Tibial nerve (tissue), 4 donors: ENCODE measurements at regions not wholly inside any gene's neighbourhood (a gene's known extent, or its start where the extent isn't known, plus 50 kb on each side); places are given as distances from the start of the nearest gene placed in this dataset.

Experiments used
- EP300 ChIP-seq, 2 donors: sonication (generic); formaldehyde crosslinking; IDR thresholded peaks; one replicate each; pipeline ENCODE4 v1.6.1; 2017; ENCODE audit warnings: antibody characterized with exemption in 2 of 2, mild to moderate bottlenecking in 1 of 2
- POLR2A ChIP-seq, 2 donors: fragments of 450-650 bp; IDR thresholded peaks; one replicate each; pipeline ENCODE4 v1.6.1; 2017; ENCODE audit warnings: antibody characterized with exemption in 2 of 2, mild to moderate bottlenecking in 2 of 2, moderate library complexity in 2 of 2
- TF ChIP-seq, protein P1 (sequence below), 5 experiments: fragments of 200-600 bp in 3 of 5; fragments of 450-650 bp in 2 of 5; sonication (generic) in 3 of 5; IDR thresholded peaks; one replicate each; pipeline ENCODE4 v1.5.1; 2016 to 2019; ENCODE audit warnings: antibody characterized with exemption in 5 of 5, mild to moderate bottlenecking in 3 of 5, moderate library complexity in 2 of 5

DNA sequence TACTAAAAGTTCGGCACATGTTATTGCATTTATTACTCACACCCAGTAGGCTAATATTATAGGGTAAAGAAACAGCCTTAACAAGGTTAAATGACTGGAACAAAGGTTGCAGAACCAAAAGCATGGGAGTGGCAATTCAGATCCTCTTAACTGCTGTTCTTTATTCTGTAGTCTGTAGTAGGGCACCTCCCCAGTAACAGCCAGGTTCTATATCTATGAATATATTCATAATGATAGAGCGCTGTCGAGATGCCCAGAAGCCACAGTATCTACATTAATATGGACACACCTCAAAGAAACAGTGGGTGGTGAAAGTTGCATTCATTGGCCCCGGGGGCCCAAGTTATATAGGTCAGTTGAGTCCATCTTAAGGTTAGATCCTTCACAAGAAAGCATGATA, 340.9 kb upstream of the THRB start:
- TF ChIP-seq, protein P1, sequence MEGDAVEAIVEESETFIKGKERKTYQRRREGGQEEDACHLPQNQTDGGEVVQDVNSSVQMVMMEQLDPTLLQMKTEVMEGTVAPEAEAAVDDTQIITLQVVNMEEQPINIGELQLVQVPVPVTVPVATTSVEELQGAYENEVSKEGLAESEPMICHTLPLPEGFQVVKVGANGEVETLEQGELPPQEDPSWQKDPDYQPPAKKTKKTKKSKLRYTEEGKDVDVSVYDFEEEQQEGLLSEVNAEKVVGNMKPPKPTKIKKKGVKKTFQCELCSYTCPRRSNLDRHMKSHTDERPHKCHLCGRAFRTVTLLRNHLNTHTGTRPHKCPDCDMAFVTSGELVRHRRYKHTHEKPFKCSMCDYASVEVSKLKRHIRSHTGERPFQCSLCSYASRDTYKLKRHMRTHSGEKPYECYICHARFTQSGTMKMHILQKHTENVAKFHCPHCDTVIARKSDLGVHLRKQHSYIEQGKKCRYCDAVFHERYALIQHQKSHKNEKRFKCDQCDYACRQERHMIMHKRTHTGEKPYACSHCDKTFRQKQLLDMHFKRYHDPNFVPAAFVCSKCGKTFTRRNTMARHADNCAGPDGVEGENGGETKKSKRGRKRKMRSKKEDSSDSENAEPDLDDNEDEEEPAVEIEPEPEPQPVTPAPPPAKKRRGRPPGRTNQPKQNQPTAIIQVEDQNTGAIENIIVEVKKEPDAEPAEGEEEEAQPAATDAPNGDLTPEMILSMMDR (IDR thresholded peaks at IDR 0.05), result no peak
- TF ChIP-seq EP300 (IDR thresholded peaks at IDR 0.05) (no peak), POLR2A (IDR thresholded peaks at IDR 0.05) (no peak)
